H7 (cell line): ENCODE measurements at regions not wholly inside any gene's neighbourhood (a gene's known extent, or its start where the extent isn't known, plus 50 kb on each side); places are given as distances from the start of the nearest gene placed in this dataset.

Experiments used
- DNase-seq: peaks from one replicate; pipeline ENCODE4 v3.0.0; 2012
- H3K27me3 ChIP-seq: 2 replicates; pipeline ENCODE4 v1.6.0; 2011; ENCODE audit warnings: mild to moderate bottlenecking, low read length; ENCODE audit not compliant: control insufficient read depth, insufficient read depth
- H3K36me3 ChIP-seq: replicated peaks from 2 replicates; pipeline ENCODE4 v1.5.1; 2011; ENCODE audit warnings: low read length; ENCODE audit not compliant: control insufficient read depth, insufficient read depth
- H3K4me3 ChIP-seq: 2 replicates; pipeline ENCODE4 v1.5.1; 2011; ENCODE audit warnings: low read depth, mild to moderate bottlenecking, control low read depth, low read length, moderate library complexity; ENCODE audit not compliant: insufficient read depth

- Histone ChIP-seq H3K27me3 (no peaks in the 10 kb centered on the region), H3K36me3 (no peaks in the 10 kb centered on the region), H3K4me3 (no peak overlapping the region)
- no peak for DNase-seq
Measured at GRCh38 chr5:30900367-30900766, 293.1 kb upstream of the CDH6 start.

GRCh38 chr5:30894811-30895210 lies 298.7 kb upstream of the CDH6 start:
- DNase-seq, result no peak
- Histone ChIP-seq H3K27me3 (no peaks in the 10 kb centered on the region), H3K36me3 (no peaks in the 10 kb centered on the region), H3K4me3 (no peak overlapping the region)

DNA sequence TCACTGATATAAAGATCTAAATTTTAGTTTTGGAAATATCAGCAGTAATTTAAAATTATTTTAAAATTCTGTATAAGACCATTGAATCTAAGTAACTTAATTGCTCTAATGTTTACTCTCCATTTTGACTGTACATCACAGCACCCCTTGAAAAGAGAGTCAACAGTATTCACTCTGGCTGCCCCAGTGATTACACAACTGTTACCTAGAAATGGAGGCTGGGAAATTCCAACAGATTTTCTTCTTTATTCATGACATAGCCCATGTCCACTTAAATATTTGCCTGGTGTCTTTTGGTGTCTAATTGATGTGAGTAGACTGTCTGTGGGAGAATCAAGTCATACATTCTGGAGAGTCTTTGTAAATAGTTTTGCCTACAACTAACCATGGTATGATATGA lies 301.8 kb upstream of the CDH6 start:
- Histone ChIP-seq H3K27me3 (no peaks in the 10 kb centered on the region), H3K36me3 (no peaks in the 10 kb centered on the region), H3K4me3 (no peak overlapping the region)
- DNase-seq, result no peak

- H3K4me3 ChIP-seq, result no peak overlapping the region
- no peaks in the 10 kb centered on the region for H3K36me3 ChIP-seq
- DNase-seq, result no peak
- H3K27me3 ChIP-seq, result no peaks in the 10 kb centered on the region
Measured at GRCh38 chr5:30890377-30890776, 303.1 kb upstream of the CDH6 start.

DNA sequence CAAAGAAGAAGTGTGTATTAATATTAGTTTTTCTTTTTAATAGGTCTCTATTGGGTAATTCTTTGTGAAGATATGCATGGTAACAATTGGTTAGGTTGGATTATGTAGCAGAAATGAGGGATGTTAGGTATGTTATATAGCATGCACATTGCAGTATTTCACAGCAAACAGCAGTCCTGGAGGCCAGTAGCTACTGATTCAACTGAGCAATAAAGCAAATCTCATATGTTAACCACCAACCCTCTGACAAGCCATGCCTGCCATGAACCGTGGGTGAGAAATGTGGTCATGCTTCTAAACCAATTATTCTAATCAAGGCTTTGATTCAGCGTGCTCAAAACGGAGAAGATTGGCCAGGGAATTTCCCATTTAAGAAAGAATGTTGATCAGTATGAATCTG lies 313.0 kb upstream of the CDH6 start:
- no peak for DNase-seq
- H3K27me3 ChIP-seq, result no peaks in the 10 kb centered on the region
- H3K36me3 ChIP-seq, result no peaks in the 10 kb centered on the region
- no peak overlapping the region for H3K4me3 ChIP-seq

DNA sequence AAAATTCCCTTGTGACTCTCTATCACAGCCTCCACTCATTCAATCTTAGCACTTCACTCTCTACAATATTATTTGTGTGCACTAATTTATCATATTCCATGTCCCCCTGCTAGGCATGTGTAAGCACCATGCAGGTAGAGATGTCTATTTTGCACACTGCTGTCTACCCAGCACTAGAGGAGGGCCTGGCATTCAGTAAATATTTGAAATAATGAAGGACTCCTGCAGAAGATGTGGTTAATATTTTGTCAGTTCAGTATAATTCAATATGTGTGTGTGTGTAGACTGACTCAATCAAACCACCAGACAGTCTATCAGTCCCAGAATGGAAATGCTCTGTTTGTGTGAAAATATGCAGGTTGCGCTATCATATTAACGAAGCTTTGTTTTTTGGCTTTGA lies 313.6 kb upstream of the CDH6 start:
- H3K4me3 ChIP-seq, result no peak overlapping the region
- H3K36me3 ChIP-seq, result no peaks in the 10 kb centered on the region
- DNase-seq, result no peak
- H3K27me3 ChIP-seq, result no peaks in the 10 kb centered on the region

DNA sequence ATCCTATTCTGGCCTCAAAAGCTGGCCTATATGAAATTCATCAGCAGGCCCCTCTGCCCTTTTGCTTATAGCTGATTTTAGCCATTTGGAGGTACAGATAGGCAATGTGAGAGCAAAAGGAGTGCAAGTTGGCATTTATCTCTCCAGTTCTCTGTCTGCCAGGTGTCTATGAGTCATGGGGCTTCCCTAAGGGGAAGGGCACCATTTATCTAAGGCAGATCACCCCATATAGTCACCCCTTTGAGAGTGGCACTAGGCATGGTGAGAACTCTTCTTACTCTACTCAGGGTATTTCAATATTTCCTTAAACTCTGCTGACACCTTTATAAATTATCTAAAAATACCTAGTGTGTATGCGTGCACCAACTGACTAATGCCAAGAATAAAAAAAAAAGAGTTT lies 314.7 kb upstream of the CDH6 start:
- Histone ChIP-seq H3K4me3 (no peak overlapping the region), H3K36me3 (no peaks in the 10 kb centered on the region), H3K27me3 (no peaks in the 10 kb centered on the region)
- no peak for DNase-seq

DNA sequence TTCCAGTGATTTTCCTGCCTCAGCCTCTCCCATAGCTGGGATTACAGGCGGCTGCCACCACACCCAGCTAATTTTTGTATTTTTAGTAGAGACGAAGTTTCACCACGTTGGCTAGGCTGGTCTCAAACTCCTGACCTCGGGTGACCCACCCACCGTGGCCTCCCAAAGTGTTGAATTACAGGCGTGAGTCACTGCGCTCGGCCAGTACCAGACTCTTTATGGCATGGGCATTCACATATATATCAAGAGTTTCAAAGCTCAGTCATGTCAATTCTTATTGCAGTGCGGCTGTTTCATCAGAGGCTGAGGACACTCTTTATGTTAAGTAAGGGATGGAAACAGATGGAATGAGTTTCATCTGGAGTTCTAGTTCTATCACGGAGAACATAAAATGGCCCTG lies 315.2 kb upstream of the CDH6 start:
- H3K4me3 ChIP-seq, result no peak overlapping the region
- no peaks in the 10 kb centered on the region for H3K27me3 ChIP-seq
- no peak for DNase-seq
- H3K36me3 ChIP-seq, result no peaks in the 10 kb centered on the region

DNA sequence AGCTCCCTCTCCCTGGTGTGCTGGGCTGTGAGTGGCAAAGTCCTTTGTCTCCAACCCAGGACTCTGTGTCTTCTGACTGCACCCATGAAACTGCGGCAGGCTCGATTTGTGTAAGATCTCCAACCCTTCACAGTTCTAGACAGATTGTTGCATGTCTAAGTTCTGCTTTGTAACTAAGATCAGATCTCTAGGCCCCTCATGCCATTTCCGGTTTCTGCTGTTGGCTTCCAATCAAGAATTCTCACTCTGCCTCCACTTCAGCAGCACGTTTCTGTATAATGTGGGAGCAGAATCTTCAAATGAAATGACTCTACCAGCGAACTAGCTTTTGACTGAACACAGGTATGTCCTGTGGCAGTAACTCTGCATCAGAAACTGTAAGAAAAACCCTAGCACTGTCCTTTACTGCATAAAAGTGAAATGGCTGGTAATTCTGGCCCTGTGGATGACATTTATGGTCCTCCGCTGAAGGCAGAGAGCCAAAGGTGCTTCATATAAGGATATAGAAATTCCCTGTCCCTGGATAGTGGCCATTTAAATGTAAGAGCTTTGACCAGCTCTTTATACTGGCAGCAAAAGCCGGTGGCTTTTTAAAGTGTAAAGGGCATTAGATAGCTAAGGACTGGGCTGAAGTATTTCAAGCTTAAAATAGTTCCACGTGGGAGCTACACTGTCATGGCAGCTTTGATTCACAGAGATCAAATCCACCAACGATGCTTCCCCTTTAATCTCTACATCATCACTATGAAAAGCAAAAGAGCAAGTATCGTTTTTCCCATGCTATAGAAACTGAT lies 319.0 kb upstream of the CDH6 start:
- DNase-seq, result no peak
- H3K36me3 ChIP-seq, result no peaks in the 10 kb centered on the region
- no peaks in the 10 kb centered on the region for H3K27me3 ChIP-seq
- H3K4me3 ChIP-seq, result no peak overlapping the region

- no peak for DNase-seq
- no peaks in the 10 kb centered on the region for H3K36me3 ChIP-seq
- no peaks in the 10 kb centered on the region for H3K27me3 ChIP-seq
- no peak overlapping the region for H3K4me3 ChIP-seq
Measured at GRCh38 chr5:30871196-30871595, 322.3 kb upstream of the CDH6 start.

- DNase-seq, result no peak
- Histone ChIP-seq H3K36me3 (no peaks in the 10 kb centered on the region), H3K4me3 (no peak overlapping the region), H3K27me3 (no peaks in the 10 kb centered on the region)
Measured at GRCh38 chr5:30867711-30868110, 325.8 kb upstream of the CDH6 start.

DNA sequence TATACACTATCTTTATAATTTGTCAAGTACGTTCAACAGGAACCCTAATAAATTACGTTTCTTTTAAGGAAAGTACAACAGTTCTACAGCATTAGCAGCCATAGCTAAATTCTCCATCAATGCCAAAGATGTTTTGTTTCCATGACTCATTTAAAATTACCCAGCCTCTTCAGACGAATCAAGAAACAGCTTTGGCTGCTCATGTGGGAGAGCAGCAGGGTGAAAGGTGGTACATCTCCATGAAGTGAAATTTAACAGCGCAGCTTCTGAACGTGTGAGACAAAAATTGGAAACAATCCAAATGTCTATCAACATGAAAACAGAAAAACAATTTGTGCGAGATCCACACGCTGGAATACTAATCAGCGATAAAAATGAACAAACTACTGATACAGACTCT lies 327.3 kb upstream of the CDH6 start:
- H3K4me3 ChIP-seq, result no peak overlapping the region
- no peak for DNase-seq
- H3K27me3 ChIP-seq, result no peaks in the 10 kb centered on the region
- H3K36me3 ChIP-seq, result no peaks in the 10 kb centered on the region

- no peak for DNase-seq
- Histone ChIP-seq H3K4me3 (no peak overlapping the region), H3K36me3 (no peaks in the 10 kb centered on the region), H3K27me3 (no peaks in the 10 kb centered on the region)
Measured at GRCh38 chr5:30856242-30856641, 337.2 kb upstream of the CDH6 start.

- Histone ChIP-seq H3K36me3 (no peaks in the 10 kb centered on the region), H3K4me3 (no peak overlapping the region), H3K27me3 (no peaks in the 10 kb centered on the region)
- DNase-seq, result no peak
Measured at GRCh38 chr5:30853158-30853557, 340.3 kb upstream of the CDH6 start.

GRCh38 chr5:30850866-30851265 lies 342.6 kb upstream of the CDH6 start:
- Histone ChIP-seq H3K27me3 (no peaks in the 10 kb centered on the region), H3K4me3 (no peak overlapping the region), H3K36me3 (no peaks in the 10 kb centered on the region)
- DNase-seq, result no peak
